ENCODE measurements at regions not wholly inside any gene's neighbourhood (a gene's known extent, or its start where the extent isn't known, plus 50 kb on each side); places are given as distances from the start of the nearest gene placed in this dataset.
A peak's percentile ranks its signal among the peaks of the same experiment; 100 is the strongest.

- in situ Hi-C loops (cut with MboI) (no loop called here), intact Hi-C loops (cut with micrococcal nuclease) (no loop called here)
- Histone ChIP-seq H3K27ac (ENCODE audit: extremely low read depth, low read depth, low read length) (no peak overlapping the region), H3K9me1 (ENCODE audit: control insufficient read depth, insufficient read depth, low read length) (peaks cover 7% of the 10 kb centered on the region), H3K27me3 (ENCODE audit: control insufficient read depth in 2 of 2, insufficient read depth in 2 of 2, low read length in 2 of 2) (peaks cover 0 to 14% of the 10 kb centered on the region in 2 experiments; a peak in 1 of 5 replicates), H3K9ac (ENCODE audit: insufficient read depth in 1 of 2, low read depth in 2 of 2, low read length in 2 of 2) (peak overlapping the region in 1 of 2 experiments; percentile 4; a peak in 1 of 4 replicates), H3K79me2 (ENCODE audit: control insufficient read depth, insufficient read depth, low read length) (no peaks in the 10 kb centered on the region), H3K4me1 (replicated peaks in 1 of 2; ENCODE audit: control insufficient read depth in 2 of 2, insufficient read depth in 2 of 2, low read length in 2 of 2) (peaks cover 18 to 35% of the 10 kb centered on the region in 2 experiments), H4K20me1 (replicated peaks; ENCODE audit: control insufficient read depth, insufficient read depth, low read length) (no peaks in the 10 kb centered on the region), H3K36me3 (ENCODE audit: control insufficient read depth, insufficient read depth, low read length) (no peaks in the 10 kb centered on the region), H3K9me3 (replicated peaks; ENCODE audit: control insufficient read depth, insufficient read depth, low read depth, low read length) (no peaks in the 10 kb centered on the region; the same call in 1 of the 2 replicates), H3K4me3 (no peak overlapping the region), H3K4me2 (ENCODE audit: insufficient read depth, low read length) (peak overlapping the region; percentile 68), H2AFZ (ENCODE audit: low read depth, low read length) (no peak overlapping the region)
- ATAC-seq (no peak), FAIRE-seq (no peak), DNase-seq (ENCODE audit: extremely low read depth in 1 of 4, low spot score in 3 of 4) (no peak)
- no peak for TF ChIP-seq SRSF1 (IDR thresholded peaks at IDR 0.05; ENCODE audit: low read depth, low read length)
- no peak for TF ChIP-seq ZBTB2 (IDR thresholded peaks at IDR 0.05)
- TF ChIP-seq KLF16 (IDR thresholded peaks at IDR 0.05), result no peak
- no peak for TF ChIP-seq ZNF436 (CRISPR knock-in tag; IDR thresholded peaks at IDR 0.05)
- no peak for TF ChIP-seq ERF (CRISPR knock-in tag; IDR thresholded peaks at IDR 0.05)
- no peak for TF ChIP-seq CEBPB (tag; IDR thresholded peaks at IDR 0.05)
- no peak for TF ChIP-seq RCOR1 (IDR thresholded peaks at IDR 0.05; ENCODE audit: borderline replicate concordance in 1 of 2, low read depth in 2 of 2, low read length in 2 of 2)
- TF ChIP-seq ZNF785 (CRISPR knock-in tag; IDR thresholded peaks at IDR 0.05), result no peak
- TF ChIP-seq MBD2 (IDR thresholded peaks at IDR 0.05; ENCODE audit: borderline replicate concordance, low read depth), result no peak
- no peak for TF ChIP-seq TGIF2 (CRISPR knock-in tag; IDR thresholded peaks at IDR 0.05)
- TF ChIP-seq ELK3 (CRISPR knock-in tag; IDR thresholded peaks at IDR 0.05), result no peak
- POLR2A ChIA-PET, result no interaction called here
- CTCF ChIA-PET (ENCODE audit: low intra/inter-chr PET ratio), result no interaction called here
- BruUV-seq (replicated peaks), result no TSS peak
- WGBS (ENCODE audit: insufficient coverage, low coverage, missing lambda C conversion rate), result 18% methylated on average over 8 of the region's 8 CpGs
Observed at GRCh38 chr2:71882236-71882946, 265.3 kb downstream of the CYP26B1 start.

Data from K562 (cell line).